Dedifferentiated amniotic fluid mesenchymal stem cell (primary cell): ENCODE measurements at regions not wholly inside any gene's neighbourhood (a gene's known extent, or its start where the extent isn't known, plus 50 kb on each side); places are given as distances from the start of the nearest gene placed in this dataset.

Experiments
- DNase-seq: peaks from one replicate; pipeline ENCODE4 v3.0.0-alpha.2; 2016; ENCODE audit errors: extremely low spot score

GRCh38 chr20:48276021-48276342, 490.7 kb upstream of the SULF2 start:
- no peak for DNase-seq

DNA sequence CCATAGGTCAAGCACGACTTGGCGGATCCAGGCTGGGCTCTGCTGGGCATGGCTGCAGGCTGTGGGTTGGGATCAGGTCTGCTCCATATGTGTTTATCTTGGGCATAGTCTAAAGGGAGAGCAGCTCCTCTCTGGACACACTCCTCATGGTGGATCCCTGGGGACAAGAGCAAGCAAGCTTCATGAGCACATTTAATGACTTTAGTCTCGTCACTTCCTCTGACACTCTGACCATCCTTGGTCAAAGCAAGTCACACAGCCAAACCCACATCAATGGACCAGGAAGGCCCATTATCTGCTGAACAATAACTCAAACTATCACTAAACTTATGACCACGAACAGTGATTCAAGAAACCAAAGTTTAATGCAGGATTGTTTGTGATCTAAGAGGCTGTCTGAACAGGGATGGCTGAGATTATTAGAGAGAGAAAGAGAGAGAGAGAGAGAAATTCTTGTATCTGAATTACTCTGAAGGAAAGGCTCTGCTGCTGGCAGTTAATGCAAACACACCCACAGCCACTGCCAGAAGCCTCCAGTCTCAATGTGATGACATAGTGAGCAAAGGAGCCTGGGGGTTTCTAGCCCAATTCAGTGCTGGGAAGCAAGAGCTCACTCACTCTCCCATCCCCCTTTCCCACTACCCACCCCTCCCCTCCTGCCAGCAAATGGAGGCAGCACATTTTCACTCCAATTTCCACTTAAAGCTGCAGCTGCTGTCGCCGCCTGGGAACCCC, 490.2 kb upstream of the SULF2 start:
- DNase-seq: no peak

- no peak for DNase-seq
Measured at GRCh38 chr20:48273843-48274242, 488.6 kb upstream of the SULF2 start.

DNA sequence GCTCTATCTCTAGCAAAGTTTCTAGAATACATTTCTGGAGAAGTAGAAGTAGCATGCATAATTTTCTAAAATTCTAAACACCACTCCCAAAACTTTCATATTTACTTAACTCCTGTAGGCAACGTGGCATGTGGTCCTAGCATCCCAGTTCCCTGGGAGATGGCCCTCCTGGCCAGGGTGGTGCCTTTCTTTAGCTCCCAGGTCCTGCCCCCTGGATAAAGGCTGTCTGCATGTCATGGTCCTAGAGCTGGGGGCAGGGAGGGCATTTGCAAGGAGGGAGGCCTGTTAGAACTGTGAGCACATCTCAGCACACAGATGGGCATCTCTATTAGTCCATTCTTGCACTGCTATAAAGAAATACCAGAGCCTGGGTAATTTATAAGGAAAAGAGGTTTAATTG, 485.6 kb upstream of the SULF2 start:
- DNase-seq: no peak

GRCh38 chr20:48267860-48268633, 482.8 kb upstream of the SULF2 start:
- no peak for DNase-seq

DNA sequence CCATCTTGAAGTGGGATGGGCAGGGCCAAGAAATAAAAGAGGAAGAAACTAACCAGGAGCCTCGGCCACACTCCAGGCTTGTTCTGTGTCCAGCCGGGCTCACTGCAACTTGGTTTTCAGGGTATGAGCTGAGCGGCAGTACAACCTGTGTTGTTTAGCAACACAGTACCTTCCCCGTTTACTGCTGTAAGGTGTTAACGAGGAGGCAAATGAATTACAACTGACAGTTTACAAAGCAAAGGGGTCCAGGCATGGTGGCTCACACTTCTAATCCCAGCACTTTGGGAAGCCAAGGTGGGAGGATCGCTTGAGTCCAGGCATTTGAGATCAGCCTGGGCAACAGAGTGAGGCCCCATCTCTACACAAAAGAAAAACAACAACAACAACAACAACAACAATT, 481.3 kb upstream of the SULF2 start:
- no peak for DNase-seq

GRCh38 chr20:48265791-48266190, 480.5 kb upstream of the SULF2 start:
- DNase-seq: no peak

GRCh38 chr20:48262955-48263354, 477.7 kb upstream of the SULF2 start:
- no peak for DNase-seq

DNA sequence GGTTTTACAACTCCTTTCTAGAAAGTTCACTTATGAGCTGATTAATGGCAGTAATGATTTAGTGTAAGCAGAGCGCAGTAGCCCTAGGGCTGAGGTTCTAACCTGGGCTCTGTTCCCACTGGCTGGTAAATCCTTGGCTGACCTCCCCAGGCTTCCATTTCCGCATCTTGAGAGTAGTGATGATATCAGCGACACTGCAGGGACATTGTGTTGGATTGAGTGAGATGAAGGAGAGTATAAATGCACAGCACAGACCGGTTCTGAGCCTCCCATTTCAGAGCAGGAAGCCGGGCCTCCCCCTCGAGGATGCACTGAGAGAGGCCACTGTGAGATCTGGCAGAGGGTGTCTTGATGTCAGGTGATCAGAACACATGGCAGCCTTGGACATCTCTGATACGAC, 477.2 kb upstream of the SULF2 start:
- no peak for DNase-seq

DNA sequence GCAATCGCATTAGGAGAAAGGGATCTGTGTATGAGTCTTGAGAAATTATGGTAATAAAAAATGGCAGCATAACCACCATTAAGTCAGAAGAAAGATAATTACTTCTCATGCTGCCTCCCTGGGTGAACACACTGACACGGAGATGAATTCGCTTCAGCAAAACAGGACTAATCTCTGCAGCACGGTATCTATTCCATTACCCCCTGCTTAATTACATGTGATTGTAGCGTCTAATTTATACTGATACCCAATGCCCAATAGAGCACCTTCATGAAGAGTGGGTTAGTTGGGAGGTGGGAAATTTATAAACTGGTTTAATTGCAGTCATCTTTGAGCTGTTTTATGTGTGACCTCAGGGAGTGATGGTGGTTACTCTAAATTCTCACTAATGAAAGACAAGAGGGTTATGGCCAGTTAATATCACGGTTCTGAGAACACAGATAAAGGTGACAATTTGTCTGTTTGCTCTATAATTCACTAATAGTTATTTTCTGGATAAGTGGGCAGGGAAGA, 476.2 kb upstream of the SULF2 start:
- DNase-seq: no peak

DNA sequence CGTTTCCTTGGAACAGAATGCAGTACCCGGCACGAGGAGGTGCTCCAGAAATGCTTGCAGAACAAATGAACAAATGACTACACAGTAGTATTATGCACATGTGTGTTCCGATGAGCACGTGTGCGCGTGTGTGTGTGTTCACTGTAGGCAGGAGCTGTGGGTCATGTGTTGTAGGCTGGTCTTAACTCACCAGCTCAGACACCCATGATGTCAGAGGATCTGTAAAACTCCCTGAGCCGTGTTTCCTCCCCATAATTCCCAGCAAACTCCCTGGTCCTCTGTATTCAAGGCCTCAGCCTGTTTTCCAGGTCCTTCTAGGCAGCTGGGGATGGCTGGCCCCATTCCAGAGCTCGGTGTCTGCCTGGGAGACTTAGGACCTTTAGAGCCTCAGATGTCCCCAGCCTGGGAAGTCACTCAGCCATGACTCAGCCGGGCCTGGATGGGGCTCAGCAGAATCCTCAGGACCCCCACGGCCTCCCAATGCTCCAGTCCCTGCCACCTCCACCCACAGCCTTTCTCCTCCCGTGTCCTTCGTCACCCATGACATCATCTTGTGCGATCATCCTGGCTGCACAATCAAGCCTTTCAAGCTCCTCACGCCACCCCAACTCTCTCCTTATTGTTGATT, 475.0 kb upstream of the SULF2 start:
- DNase-seq: no peak

DNA sequence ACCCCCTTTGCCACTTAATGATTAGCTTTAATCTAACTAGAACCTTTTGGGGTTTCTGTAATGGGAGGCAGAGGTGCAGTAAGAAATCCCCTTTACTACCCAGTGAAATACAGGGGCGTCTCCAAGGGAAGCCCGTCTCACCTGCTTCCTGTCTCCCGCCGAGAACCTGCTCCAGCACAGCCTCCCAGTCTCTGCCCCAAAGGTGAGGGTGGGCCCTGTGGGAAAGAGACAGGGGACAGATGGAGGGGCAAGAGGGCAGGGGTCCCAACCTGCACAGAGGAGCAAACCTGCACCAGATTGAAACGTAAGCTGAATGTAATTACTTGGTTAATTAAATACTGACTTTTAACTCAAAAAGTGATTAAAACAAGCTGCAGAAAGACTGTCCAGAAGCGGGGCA, 474.2 kb upstream of the SULF2 start:
- no peak for DNase-seq

- no peak for DNase-seq
Measured at GRCh38 chr20:48257833-48258232, 472.6 kb upstream of the SULF2 start.

GRCh38 chr20:48247961-48248360, 462.7 kb upstream of the SULF2 start:
- no peak for DNase-seq

- no peak for DNase-seq
Measured at GRCh38 chr20:48246061-48246790, 460.9 kb upstream of the SULF2 start.

DNA sequence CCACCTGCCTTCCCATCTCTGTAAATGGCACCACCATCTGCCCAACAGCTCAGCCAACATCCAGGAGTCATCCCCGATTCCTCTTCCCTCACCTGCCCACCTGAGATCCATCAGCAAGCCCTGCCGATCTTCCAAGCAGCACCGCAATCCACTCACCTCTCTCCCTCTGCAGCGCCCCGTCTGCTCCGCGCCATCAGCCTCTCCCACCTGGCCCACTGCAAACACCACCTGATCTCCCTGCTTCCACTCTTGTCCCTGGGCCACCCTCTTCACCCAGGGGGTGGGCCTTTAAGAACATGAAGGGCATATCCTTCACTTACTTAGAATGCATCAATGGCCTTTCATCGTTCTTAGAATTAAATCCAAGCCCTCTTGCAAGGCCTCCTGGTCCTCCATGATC, 457.3 kb upstream of the SULF2 start:
- DNase-seq: no peak

DNA sequence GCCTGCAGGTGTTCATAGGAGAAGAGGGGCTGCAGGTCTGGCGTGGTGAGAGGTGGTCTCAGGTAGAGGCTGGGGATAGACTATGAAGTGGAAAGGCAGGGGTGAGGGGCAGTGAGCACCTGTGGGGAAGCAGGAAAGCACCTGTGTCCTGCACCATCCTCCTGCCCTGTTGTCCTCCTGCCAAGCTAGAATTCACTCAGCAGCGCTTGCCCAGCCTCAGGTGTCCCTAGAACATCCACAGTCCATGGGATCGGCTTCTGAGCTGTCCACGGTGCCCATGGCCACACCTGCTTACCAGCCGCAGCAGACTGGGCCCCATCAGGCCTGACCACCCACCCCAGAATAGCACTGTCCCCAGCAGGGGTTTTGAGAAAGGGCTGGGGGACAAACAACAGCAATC, 456.2 kb upstream of the SULF2 start:
- no peak for DNase-seq

GRCh38 chr20:48238781-48239180, 453.5 kb upstream of the SULF2 start:
- DNase-seq: no peak

GRCh38 chr20:48238326-48238725, 453.0 kb upstream of the SULF2 start:
- DNase-seq: peak; percentile 16

GRCh38 chr20:48236000-48236970, 451.0 kb upstream of the SULF2 start:
- DNase-seq: no peak

DNA sequence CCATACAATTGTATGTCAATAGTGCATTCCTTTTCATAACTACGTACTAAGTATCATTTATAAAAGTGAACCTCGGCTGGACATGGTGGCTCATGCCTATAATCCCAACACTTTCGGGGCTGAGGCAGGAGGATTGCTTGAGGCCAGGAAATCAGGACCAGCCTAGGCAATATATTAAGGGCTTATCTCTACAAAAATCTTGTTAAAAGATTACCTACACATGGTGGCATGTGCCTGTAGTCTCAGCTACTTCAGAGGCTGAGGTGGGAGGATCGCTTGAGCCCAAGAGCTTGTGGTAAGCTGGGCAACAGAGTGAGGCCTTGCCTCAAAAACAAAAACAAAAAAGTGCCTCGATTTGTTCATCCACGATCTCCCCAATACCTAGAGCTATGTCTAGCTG, 449.7 kb upstream of the SULF2 start:
- no peak for DNase-seq
